Ishikawa (cell line): ENCODE measurements at regions not wholly inside any gene's neighbourhood (a gene's known extent, or its start where the extent isn't known, plus 50 kb on each side); places are given as distances from the start of the nearest gene placed in this dataset.

ENCODE experiments used
- EP300 ChIP-seq: IDR thresholded peaks from 2 replicates; pipeline ENCODE4 v1.6.1; 2012; ENCODE audit warnings: borderline replicate concordance
- NFIC ChIP-seq: IDR thresholded peaks from 2 replicates; pipeline ENCODE4 v1.6.1; 2012
- REST ChIP-seq: IDR thresholded peaks from 2 replicates; pipeline ENCODE4 v1.6.1; 2012; ENCODE audit warnings: low read depth, mild to moderate bottlenecking
- TCF12 ChIP-seq: IDR thresholded peaks from 2 replicates; pipeline ENCODE4 v1.6.1; 2012; ENCODE audit warnings: low read depth
- ZBTB7A ChIP-seq: IDR thresholded peaks from 2 replicates; pipeline ENCODE4 v1.6.1; 2012; ENCODE audit warnings: low read depth

- TF ChIP-seq ZBTB7A (no peak), EP300 (no peak), TCF12 (no peak), REST (no peak), NFIC (no peak)
Measured at GRCh38 chr6:47144306-47144705, 102.2 kb upstream of the ADGRF1 start.
